C4-2B (cell line): ENCODE measurements at regions not wholly inside any gene's neighbourhood (a gene's known extent, or its start where the extent isn't known, plus 50 kb on each side); places are given as distances from the start of the nearest gene placed in this dataset.

Source experiments
- H3K27ac ChIP-seq: fragments of 450-650 bp; 2 replicates; pipeline ENCODE4 v1.5.1; 2017
- ZFX ChIP-seq: fragments of 450-650 bp; IDR thresholded peaks from 2 replicates; pipeline ENCODE4 v1.6.1; 2017
- TF ChIP-seq, protein P1 (sequence below): fragments of 450-650 bp; conservative IDR thresholded peaks from 2 replicates; pipeline ENCODE4 v1.5.1; 2017; ENCODE audit warnings: mild to moderate bottlenecking

DNA sequence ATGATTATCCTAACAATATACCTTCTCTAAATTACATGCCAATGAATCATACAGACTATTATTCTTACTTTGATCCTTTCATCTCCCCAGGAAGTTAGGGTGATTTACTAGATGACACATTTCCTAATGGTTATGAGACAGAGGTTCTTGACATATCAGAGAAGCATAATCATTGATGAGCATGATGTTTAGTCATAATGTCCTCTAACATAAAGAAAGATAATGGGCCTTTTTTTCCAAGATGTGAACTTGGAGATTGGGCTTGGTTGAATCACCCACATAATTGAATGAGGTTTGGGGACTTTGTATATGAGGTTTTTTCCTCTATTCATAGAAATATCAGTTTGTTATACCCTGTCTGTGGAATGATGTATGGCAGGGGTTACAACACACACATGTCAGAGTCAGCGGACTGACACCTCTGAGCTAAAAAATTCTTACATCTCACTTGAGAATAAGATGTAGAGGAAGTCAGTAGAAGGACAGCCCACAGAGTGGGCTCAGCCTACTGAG is 69.7 kb upstream of the DCBLD2 start:
- no peak overlapping the region for H3K27ac ChIP-seq
- TF ChIP-seq, protein P1, sequence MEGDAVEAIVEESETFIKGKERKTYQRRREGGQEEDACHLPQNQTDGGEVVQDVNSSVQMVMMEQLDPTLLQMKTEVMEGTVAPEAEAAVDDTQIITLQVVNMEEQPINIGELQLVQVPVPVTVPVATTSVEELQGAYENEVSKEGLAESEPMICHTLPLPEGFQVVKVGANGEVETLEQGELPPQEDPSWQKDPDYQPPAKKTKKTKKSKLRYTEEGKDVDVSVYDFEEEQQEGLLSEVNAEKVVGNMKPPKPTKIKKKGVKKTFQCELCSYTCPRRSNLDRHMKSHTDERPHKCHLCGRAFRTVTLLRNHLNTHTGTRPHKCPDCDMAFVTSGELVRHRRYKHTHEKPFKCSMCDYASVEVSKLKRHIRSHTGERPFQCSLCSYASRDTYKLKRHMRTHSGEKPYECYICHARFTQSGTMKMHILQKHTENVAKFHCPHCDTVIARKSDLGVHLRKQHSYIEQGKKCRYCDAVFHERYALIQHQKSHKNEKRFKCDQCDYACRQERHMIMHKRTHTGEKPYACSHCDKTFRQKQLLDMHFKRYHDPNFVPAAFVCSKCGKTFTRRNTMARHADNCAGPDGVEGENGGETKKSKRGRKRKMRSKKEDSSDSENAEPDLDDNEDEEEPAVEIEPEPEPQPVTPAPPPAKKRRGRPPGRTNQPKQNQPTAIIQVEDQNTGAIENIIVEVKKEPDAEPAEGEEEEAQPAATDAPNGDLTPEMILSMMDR, result no peak
- no peak for TF ChIP-seq ZFX

DNA sequence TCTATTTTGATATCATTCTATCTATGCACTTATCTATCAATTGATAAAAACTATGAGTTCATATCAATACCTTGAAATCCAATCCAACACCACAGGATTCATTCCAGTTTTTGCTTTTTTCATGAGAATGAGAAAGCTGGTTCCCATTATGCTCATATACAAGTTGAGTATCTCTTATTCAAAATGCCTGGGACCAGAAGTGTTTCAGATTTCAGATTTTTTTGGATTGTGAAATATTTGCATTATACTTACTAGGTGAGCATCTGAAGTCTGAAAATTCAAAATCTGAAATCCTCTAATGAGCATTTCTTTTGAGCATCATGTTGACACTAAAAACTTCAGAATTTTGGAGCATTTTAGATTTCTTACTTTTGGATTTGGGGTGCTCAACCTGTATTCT is 67.8 kb upstream of the DCBLD2 start:
- no peak for TF ChIP-seq ZFX
- TF ChIP-seq, protein P1, result no peak
- no peak overlapping the region for H3K27ac ChIP-seq

DNA sequence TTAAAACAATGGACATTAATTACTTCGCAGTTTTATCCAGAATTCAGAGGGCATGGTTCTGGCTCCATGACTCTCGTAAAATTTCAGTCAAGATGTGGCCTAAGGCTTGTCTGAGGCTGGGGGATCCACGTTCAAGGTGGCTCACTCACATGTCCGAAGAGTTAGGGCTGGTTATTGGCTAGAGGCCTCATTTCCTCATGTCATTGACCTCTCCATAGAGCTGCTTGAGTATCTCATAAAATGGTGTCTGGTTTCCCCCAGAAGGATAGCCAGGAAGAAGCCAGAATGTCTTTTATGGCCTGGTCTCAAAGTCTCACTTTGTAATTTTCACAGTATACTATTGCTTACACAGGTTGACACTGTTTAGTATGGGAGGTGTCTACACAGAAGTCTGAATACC is 67.3 kb upstream of the DCBLD2 start:
- H3K27ac ChIP-seq, result no peak overlapping the region

DNA sequence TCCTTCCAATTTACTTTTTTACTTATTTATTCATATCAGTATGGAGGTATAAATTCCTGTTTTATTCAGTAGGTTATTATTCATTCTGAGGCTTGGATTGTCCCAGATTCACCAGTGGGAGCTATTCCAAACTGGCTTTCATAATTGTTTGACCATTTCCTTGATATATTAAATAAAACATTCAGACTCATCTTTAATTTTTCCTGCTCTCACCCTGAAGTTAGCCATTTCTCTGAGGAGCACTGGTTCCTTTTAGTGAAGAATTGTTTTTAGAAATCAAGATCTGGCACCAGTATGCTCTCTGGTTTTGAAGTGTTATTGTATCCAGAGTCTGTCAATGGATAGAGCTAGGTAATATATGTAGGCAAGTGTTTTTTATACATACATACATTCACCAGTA is 66.9 kb upstream of the DCBLD2 start:
- TF ChIP-seq ZFX, result no peak
- TF ChIP-seq, protein P1, result no peak
- H3K27ac ChIP-seq, result no peak overlapping the region

More for the DNA sequence above, 67.3 kb upstream of the DCBLD2 start:
- TF ChIP-seq ZFX, result no peak
- TF ChIP-seq, protein P1, result no peak

DNA sequence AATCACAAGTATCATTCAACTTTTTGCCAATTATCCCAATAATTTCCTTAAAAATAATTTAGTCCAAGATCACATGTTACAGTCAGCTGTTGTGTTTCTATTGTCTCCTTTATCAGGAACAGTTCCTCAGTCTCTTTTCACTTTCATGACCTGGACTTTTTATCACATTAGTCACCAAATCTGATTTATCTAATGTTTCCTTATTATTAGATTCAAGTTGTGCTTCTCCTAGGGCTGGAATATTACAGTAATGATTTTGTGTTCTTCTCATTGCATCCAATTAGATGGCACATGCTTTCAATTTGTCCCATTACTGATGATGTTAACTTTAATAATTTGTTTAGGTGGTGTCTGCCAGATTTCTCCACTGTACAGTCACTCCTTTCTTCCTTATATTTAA is 66.3 kb upstream of the DCBLD2 start:
- no peak overlapping the region for H3K27ac ChIP-seq
- no peak for TF ChIP-seq ZFX
- TF ChIP-seq, protein P1, result no peak

DNA sequence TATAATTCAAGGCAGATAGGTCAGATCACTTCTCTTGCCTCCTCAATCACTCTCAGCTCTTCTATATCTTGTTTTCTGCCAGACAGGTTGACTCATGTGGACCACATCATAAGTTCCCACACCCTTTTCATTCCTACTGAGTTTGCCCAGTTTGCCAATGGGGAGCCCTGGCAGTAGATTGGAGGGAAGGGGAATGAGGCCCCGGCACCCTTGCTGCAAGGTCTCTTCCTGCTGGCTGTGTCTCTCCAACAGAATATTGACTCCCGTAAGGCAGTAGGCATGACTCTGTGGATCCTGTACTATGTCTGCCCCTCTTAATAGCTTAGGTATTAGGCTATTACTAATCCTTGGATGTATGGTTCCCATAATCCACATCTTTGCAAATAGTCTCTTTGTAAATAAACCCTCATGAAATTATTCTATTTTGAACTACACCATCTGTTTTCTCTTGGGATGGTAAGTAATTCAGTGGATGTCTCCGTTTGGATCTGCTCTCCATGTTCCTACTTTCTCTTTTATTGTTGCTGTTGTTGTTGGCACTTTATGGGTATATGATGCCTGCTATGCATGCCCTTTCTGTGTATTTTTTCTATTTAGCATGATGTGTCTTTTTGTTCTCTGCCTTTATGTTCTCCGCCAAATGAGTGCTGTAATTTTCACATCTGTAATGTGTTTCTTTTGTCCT is 65.5 kb upstream of the DCBLD2 start:
- H3K27ac ChIP-seq, result no peak overlapping the region
- TF ChIP-seq, protein P1, result no peak
- TF ChIP-seq ZFX, result no peak

DNA sequence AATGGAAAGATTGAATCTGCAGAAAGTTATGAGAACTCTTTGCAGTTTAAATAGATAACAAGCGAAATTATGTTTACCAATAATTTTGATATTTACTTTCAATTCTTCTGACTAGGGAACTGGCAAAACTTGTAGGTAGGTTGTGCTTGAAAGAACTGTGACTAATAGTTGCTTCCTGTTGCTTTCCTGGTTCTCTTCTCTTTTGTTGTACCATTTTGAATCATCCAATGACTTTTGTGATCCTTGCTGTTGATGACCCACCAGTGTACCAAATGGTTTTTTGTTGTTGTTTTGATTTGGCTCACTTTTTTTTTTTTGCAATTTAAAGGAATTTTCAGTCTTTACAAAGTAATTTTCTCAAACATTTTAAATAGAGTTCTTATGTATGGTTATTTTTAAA is 64.9 kb upstream of the DCBLD2 start:
- TF ChIP-seq, protein P1, result no peak
- TF ChIP-seq ZFX, result no peak
- H3K27ac ChIP-seq, result no peak overlapping the region
